Lung (tissue), 11 donors: ENCODE measurements at regions not wholly inside any gene's neighbourhood (a gene's known extent, or its start where the extent isn't known, plus 50 kb on each side); places are given as distances from the start of the nearest gene placed in this dataset.

ENCODE experiments used
- ATAC-seq: fragments of 200-7000 bp; cut with Tn5 transposase; one replicate; pipeline ENCODE4 v1.9.1; 2020; ENCODE audit warnings: moderate number of reproducible peaks; ENCODE audit not compliant: insufficient read depth, low FRiP score
- DNase-seq, 3 donors: peaks; one replicate each; pipeline ENCODE4 v3.0.0-alpha.2; 2013 to 2017
- H3K27ac ChIP-seq, 2 donors: one replicate each; pipeline ENCODE4 v1.5.1; 2013; ENCODE audit warnings: mild to moderate bottlenecking in 2 of 2, moderate library complexity in 2 of 2, control low read depth in 1 of 2, inconsistent platforms in 1 of 2, low read depth in 1 of 2, low read length in 1 of 2
- H3K27me3 ChIP-seq, 3 donors: one replicate each; pipeline ENCODE4 v1.5.1; 2013; ENCODE audit warnings: low read length in 2 of 3; ENCODE audit not compliant: control insufficient read depth in 3 of 3, insufficient read depth in 3 of 3
- H3K36me3 ChIP-seq, 4 donors: one replicate each; pipeline ENCODE4 v1.5.1; 2013; ENCODE audit warnings: low read length in 4 of 4, mild to moderate bottlenecking in 1 of 4, moderate library complexity in 1 of 4; ENCODE audit not compliant: control insufficient read depth in 4 of 4, insufficient read depth in 4 of 4
- H3K4me1 ChIP-seq, 5 donors: one replicate each; pipeline ENCODE4 v1.5.1; 2013; ENCODE audit warnings: low read length in 5 of 5, mild to moderate bottlenecking in 2 of 5, moderate library complexity in 1 of 5; ENCODE audit not compliant: control insufficient read depth in 5 of 5, insufficient read depth in 5 of 5
- H3K4me3 ChIP-seq: one replicate; pipeline ENCODE4 v1.5.1; 2013; ENCODE audit warnings: mild to moderate bottlenecking, control low read depth, moderate library complexity
- H3K9ac ChIP-seq, 2 donors: one replicate each; pipeline ENCODE4 v1.5.1; 2013; ENCODE audit warnings: low read length in 2 of 2, control low read depth in 1 of 2; ENCODE audit not compliant: insufficient read depth in 1 of 2
- H3K9me3 ChIP-seq, 4 donors: one replicate each; pipeline ENCODE4 v1.5.1; 2013; ENCODE audit warnings: low read length in 3 of 4, mild to moderate bottlenecking in 1 of 4, moderate library complexity in 1 of 4; ENCODE audit not compliant: control insufficient read depth in 4 of 4, insufficient read depth in 3 of 4
- CTCF ChIP-seq: IDR thresholded peaks from 2 replicates; pipeline ENCODE4 v1.5.1; 2012; ENCODE audit warnings: mild to moderate bottlenecking; ENCODE audit errors: control extremely low read depth, extremely low read depth
- WGBS, 2 donors: extraction: QIAGEN DNeasy Blood & Tissue Kit; methylation state at CpG; one replicate each; pipeline ENCODE4 v1.1.7; 2013; 5-methylcytosine and 5-hydroxymethylcytosine counted together
- donor health status: control.
- donor health status: control.
- donor health status: Bipolar disorder and iron deficiency.
- donor health status: healthy.
- donor health status: DM: yes; HTN: yes; CAD: no.

GRCh38 chr18:7370802-7371201 lies 139.9 kb downstream of the LRRC30 start:
- Histone ChIP-seq H3K9me3 (no peaks in the 10 kb centered on the region), H3K27ac (no peak overlapping the region), H3K4me1 (peaks cover 0 to 19% (median 0%) of the 10 kb centered on the region in 5 donors), H3K9ac (no peak overlapping the region), H3K4me3 (no peak overlapping the region), H3K36me3 (no peaks in the 10 kb centered on the region), H3K27me3 (no peaks in the 10 kb centered on the region)
- peak; percentile 28 to 69 (median 46) for DNase-seq
- TF ChIP-seq CTCF: no peak
- 13 to 22% methylated on average over 11 of the region's 11 CpGs for WGBS, 2 donors
- ATAC-seq: peak; percentile 22

GRCh38 chr18:7373441-7373840 lies 142.6 kb downstream of the LRRC30 start:
- 31 to 52% methylated on average over 6 of the region's 6 CpGs for WGBS, 2 donors

GRCh38 chr18:7381307-7381706 lies 150.4 kb downstream of the LRRC30 start:
- Histone ChIP-seq H3K27me3 (peaks cover 0 to 3% (median 2%) of the 10 kb centered on the region in 3 donors), H3K4me1 (peaks cover 0 to 4% (median 0%) of the 10 kb centered on the region in 5 donors), H3K36me3 (no peaks in the 10 kb centered on the region), H3K27ac (no peak overlapping the region), H3K9ac (no peak overlapping the region), H3K4me3 (no peak overlapping the region), H3K9me3 (peaks cover 0 to 6% (median 3%) of the 10 kb centered on the region in 4 donors)
- no peak for ATAC-seq
- WGBS, 2 donors: 95 to 96% methylated on average over 9 of the region's 9 CpGs
- DNase-seq: no peak
- TF ChIP-seq CTCF: no peak

More at GRCh38 chr18:7373441-7373840, 142.6 kb downstream of the LRRC30 start:
- H3K4me3 ChIP-seq: no peak overlapping the region
- H3K4me1 ChIP-seq: peaks cover 0 to 9% (median 0%) of the 10 kb centered on the region in 5 donors
- no peak overlapping the region for H3K27ac ChIP-seq
- no peak overlapping the region for H3K9ac ChIP-seq
- ATAC-seq (no peak), DNase-seq (no peak)
- H3K36me3 ChIP-seq: no peaks in the 10 kb centered on the region
- peaks cover 0 to 6% (median 2%) of the 10 kb centered on the region in 4 donors for H3K9me3 ChIP-seq
- H3K27me3 ChIP-seq: no peaks in the 10 kb centered on the region
- TF ChIP-seq CTCF: no peak
